WTC11 (cell line): ENCODE measurements at regions not wholly inside any gene's neighbourhood (a gene's known extent, or its start where the extent isn't known, plus 50 kb on each side); places are given as distances from the start of the nearest gene placed in this dataset.

Experiments
- CREM ChIP-seq: sonication (generic); formaldehyde crosslinking; IDR thresholded peaks from 2 replicates; pipeline ENCODE4 v1.8.1; 2022; ENCODE audit warnings: mild to moderate bottlenecking, missing genetic modification reagents, moderate library complexity
- FOXP1 ChIP-seq: sonication (generic); formaldehyde crosslinking; IDR thresholded peaks from 2 replicates; pipeline ENCODE4 v1.8.0; 2022; ENCODE audit warnings: missing genetic modification reagents, mild to moderate bottlenecking, moderate library complexity, borderline replicate concordance
- GABPB1 ChIP-seq: sonication (generic); formaldehyde crosslinking; IDR thresholded peaks from 2 replicates; pipeline ENCODE4 v1.8.1; 2023; ENCODE audit warnings: mild to moderate bottlenecking, missing genetic modification reagents
- NR2C2 ChIP-seq: sonication (generic); formaldehyde crosslinking; IDR thresholded peaks from 2 replicates; pipeline ENCODE4 v1.8.0; 2022; ENCODE audit warnings: mild to moderate bottlenecking, missing genetic modification reagents
- SMAD4 ChIP-seq: sonication (generic); formaldehyde crosslinking; IDR thresholded peaks from 2 replicates; pipeline ENCODE4 v1.8.0; 2022; ENCODE audit warnings: mild to moderate bottlenecking, missing genetic modification reagents
- ZNF121 ChIP-seq: sonication (generic); formaldehyde crosslinking; IDR thresholded peaks from 2 replicates; pipeline ENCODE4 v1.8.0; 2023; ENCODE audit warnings: missing genetic modification reagents
- ZNF423 ChIP-seq: fragments of 250-450 bp; sonication (Bioruptor Pico); IDR thresholded peaks from 2 replicates; pipeline ENCODE4 v2.1.2; 2022; ENCODE audit warnings: mild to moderate bottlenecking, moderate library complexity
- TF ChIP-seq, protein P1 (sequence below): sonication (generic); formaldehyde crosslinking; IDR thresholded peaks from 2 replicates; pipeline ENCODE4 v1.8.1; 2022; ENCODE audit warnings: low read depth, mild to moderate bottlenecking, moderate library complexity, missing genetic modification reagents, borderline replicate concordance
- TF ChIP-seq, protein P2 (sequence below): sonication (generic); formaldehyde crosslinking; IDR thresholded peaks from 2 replicates; pipeline ENCODE4 v1.8.1; 2023; ENCODE audit warnings: mild to moderate bottlenecking, missing genetic modification reagents, moderate library complexity
- TF ChIP-seq, protein P3 (sequence below): fragments of 200-600 bp; IDR thresholded peaks from 2 replicates; pipeline ENCODE4 v1.8.0; 2022; ENCODE audit warnings: antibody characterized with exemption
- TF ChIP-seq, protein P4 (sequence below): sonication (generic); formaldehyde crosslinking; IDR thresholded peaks from 2 replicates; pipeline ENCODE4 v1.8.1; 2023; ENCODE audit warnings: mild to moderate bottlenecking, missing genetic modification reagents
- TF ChIP-seq, protein P5 (sequence below): sonication (generic); formaldehyde crosslinking; IDR thresholded peaks from 2 replicates; pipeline ENCODE4 v1.8.0; 2022; ENCODE audit warnings: mild to moderate bottlenecking, missing genetic modification reagents
- TF ChIP-seq, protein P6 (sequence below): fragments of 250-450 bp; sonication (Bioruptor Pico); IDR thresholded peaks from 2 replicates; pipeline ENCODE4 v1.9.0; 2021; ENCODE audit warnings: mild to moderate bottlenecking, borderline replicate concordance

DNA sequence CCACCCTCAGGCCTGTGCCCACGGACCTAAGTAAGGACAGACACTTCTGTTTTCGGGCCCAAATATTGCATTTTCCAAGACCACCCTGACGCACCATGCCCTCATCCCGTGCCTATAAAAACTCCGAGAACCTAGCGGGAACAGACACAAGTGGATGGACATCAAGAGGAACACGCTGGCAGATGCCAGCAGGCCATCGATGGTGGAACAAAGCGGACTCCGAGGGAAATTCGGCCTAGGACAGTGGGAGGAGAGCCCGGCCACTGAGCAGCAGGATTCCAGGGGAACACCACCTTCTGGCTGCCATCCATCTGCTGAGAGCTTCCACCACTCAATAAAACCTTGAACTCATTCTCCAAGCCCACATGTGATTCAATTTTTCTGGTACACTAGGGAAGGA lies 243.6 kb upstream of the ZWINT start:
- TF ChIP-seq, protein P1, sequence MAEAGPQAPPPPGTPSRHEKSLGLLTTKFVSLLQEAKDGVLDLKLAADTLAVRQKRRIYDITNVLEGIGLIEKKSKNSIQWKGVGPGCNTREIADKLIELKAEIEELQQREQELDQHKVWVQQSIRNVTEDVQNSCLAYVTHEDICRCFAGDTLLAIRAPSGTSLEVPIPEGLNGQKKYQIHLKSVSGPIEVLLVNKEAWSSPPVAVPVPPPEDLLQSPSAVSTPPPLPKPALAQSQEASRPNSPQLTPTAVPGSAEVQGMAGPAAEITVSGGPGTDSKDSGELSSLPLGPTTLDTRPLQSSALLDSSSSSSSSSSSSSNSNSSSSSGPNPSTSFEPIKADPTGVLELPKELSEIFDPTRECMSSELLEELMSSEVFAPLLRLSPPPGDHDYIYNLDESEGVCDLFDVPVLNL (CRISPR knock-in tag): no peak
- TF ChIP-seq ZNF423 (CRISPR knock-in tag): no peak
- no peak for TF ChIP-seq NR2C2 (CRISPR knock-in tag)
- TF ChIP-seq, protein P2, sequence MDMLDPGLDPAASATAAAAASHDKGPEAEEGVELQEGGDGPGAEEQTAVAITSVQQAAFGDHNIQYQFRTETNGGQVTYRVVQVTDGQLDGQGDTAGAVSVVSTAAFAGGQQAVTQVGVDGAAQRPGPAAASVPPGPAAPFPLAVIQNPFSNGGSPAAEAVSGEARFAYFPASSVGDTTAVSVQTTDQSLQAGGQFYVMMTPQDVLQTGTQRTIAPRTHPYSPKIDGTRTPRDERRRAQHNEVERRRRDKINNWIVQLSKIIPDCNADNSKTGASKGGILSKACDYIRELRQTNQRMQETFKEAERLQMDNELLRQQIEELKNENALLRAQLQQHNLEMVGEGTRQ (CRISPR knock-in tag): no peak
- TF ChIP-seq, protein P3, sequence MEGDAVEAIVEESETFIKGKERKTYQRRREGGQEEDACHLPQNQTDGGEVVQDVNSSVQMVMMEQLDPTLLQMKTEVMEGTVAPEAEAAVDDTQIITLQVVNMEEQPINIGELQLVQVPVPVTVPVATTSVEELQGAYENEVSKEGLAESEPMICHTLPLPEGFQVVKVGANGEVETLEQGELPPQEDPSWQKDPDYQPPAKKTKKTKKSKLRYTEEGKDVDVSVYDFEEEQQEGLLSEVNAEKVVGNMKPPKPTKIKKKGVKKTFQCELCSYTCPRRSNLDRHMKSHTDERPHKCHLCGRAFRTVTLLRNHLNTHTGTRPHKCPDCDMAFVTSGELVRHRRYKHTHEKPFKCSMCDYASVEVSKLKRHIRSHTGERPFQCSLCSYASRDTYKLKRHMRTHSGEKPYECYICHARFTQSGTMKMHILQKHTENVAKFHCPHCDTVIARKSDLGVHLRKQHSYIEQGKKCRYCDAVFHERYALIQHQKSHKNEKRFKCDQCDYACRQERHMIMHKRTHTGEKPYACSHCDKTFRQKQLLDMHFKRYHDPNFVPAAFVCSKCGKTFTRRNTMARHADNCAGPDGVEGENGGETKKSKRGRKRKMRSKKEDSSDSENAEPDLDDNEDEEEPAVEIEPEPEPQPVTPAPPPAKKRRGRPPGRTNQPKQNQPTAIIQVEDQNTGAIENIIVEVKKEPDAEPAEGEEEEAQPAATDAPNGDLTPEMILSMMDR: no peak
- no peak for TF ChIP-seq CREM (CRISPR knock-in tag)
- TF ChIP-seq, protein P4, sequence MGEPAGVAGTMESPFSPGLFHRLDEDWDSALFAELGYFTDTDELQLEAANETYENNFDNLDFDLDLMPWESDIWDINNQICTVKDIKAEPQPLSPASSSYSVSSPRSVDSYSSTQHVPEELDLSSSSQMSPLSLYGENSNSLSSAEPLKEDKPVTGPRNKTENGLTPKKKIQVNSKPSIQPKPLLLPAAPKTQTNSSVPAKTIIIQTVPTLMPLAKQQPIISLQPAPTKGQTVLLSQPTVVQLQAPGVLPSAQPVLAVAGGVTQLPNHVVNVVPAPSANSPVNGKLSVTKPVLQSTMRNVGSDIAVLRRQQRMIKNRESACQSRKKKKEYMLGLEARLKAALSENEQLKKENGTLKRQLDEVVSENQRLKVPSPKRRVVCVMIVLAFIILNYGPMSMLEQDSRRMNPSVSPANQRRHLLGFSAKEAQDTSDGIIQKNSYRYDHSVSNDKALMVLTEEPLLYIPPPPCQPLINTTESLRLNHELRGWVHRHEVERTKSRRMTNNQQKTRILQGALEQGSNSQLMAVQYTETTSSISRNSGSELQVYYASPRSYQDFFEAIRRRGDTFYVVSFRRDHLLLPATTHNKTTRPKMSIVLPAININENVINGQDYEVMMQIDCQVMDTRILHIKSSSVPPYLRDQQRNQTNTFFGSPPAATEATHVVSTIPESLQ (CRISPR knock-in tag): no peak
- TF ChIP-seq, protein P5, sequence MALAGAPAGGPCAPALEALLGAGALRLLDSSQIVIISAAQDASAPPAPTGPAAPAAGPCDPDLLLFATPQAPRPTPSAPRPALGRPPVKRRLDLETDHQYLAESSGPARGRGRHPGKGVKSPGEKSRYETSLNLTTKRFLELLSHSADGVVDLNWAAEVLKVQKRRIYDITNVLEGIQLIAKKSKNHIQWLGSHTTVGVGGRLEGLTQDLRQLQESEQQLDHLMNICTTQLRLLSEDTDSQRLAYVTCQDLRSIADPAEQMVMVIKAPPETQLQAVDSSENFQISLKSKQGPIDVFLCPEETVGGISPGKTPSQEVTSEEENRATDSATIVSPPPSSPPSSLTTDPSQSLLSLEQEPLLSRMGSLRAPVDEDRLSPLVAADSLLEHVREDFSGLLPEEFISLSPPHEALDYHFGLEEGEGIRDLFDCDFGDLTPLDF: no peak
- no peak for TF ChIP-seq GABPB1
- TF ChIP-seq SMAD4 (CRISPR knock-in tag): no peak
- TF ChIP-seq, protein P6, sequence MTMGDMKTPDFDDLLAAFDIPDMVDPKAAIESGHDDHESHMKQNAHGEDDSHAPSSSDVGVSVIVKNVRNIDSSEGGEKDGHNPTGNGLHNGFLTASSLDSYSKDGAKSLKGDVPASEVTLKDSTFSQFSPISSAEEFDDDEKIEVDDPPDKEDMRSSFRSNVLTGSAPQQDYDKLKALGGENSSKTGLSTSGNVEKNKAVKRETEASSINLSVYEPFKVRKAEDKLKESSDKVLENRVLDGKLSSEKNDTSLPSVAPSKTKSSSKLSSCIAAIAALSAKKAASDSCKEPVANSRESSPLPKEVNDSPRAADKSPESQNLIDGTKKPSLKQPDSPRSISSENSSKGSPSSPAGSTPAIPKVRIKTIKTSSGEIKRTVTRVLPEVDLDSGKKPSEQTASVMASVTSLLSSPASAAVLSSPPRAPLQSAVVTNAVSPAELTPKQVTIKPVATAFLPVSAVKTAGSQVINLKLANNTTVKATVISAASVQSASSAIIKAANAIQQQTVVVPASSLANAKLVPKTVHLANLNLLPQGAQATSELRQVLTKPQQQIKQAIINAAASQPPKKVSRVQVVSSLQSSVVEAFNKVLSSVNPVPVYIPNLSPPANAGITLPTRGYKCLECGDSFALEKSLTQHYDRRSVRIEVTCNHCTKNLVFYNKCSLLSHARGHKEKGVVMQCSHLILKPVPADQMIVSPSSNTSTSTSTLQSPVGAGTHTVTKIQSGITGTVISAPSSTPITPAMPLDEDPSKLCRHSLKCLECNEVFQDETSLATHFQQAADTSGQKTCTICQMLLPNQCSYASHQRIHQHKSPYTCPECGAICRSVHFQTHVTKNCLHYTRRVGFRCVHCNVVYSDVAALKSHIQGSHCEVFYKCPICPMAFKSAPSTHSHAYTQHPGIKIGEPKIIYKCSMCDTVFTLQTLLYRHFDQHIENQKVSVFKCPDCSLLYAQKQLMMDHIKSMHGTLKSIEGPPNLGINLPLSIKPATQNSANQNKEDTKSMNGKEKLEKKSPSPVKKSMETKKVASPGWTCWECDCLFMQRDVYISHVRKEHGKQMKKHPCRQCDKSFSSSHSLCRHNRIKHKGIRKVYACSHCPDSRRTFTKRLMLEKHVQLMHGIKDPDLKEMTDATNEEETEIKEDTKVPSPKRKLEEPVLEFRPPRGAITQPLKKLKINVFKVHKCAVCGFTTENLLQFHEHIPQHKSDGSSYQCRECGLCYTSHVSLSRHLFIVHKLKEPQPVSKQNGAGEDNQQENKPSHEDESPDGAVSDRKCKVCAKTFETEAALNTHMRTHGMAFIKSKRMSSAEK (CRISPR knock-in tag): no peak
- no peak for TF ChIP-seq FOXP1 (CRISPR knock-in tag)
- no peak for TF ChIP-seq ZNF121 (CRISPR knock-in tag)
